Muscle of leg (tissue), 3 donors: ENCODE measurements at regions not wholly inside any gene's neighbourhood (a gene's known extent, or its start where the extent isn't known, plus 50 kb on each side); places are given as distances from the start of the nearest gene placed in this dataset.

Experiments
- DNase-seq: peaks from one replicate; pipeline ENCODE4 v3.0.0; 2013
- H3K27ac ChIP-seq: one replicate; pipeline ENCODE4 v1.5.1; 2013; ENCODE audit warnings: mild to moderate bottlenecking, low read length, control low read depth
- H3K27me3 ChIP-seq: one replicate; pipeline ENCODE4 v1.6.1; 2013; ENCODE audit warnings: low read length; ENCODE audit not compliant: control insufficient read depth, insufficient read depth
- H3K36me3 ChIP-seq: one replicate; pipeline ENCODE4 v1.6.1; 2013; ENCODE audit warnings: low read length; ENCODE audit not compliant: control insufficient read depth, insufficient read depth
- H3K4me1 ChIP-seq: one replicate; pipeline ENCODE4 v1.6.1; 2013; ENCODE audit warnings: low read length; ENCODE audit not compliant: control insufficient read depth, insufficient read depth
- H3K4me3 ChIP-seq: one replicate; pipeline ENCODE4 v1.5.1; 2013; ENCODE audit warnings: low read length, control low read depth
- H3K9me3 ChIP-seq: replicated peaks from 2 replicates; pipeline ENCODE4 v1.6.1; 2013; ENCODE audit warnings: low read depth, low read length; ENCODE audit not compliant: control insufficient read depth
- WGBS: methylation state at CpG from one replicate; pipeline ENCODE4 v1.1.5; 2013; ENCODE audit warnings: missing lambda C conversion rate; ENCODE audit not compliant: insufficient coverage; 5-methylcytosine and 5-hydroxymethylcytosine counted together

- H3K4me1 ChIP-seq = no peaks in the 10 kb centered on the region
- DNase-seq = no peak
- H3K27me3 ChIP-seq = no peaks in the 10 kb centered on the region
- no peak overlapping the region for H3K27ac ChIP-seq
- H3K9me3 ChIP-seq = no peaks in the 10 kb centered on the region
- no peak overlapping the region for H3K4me3 ChIP-seq
- no peaks in the 10 kb centered on the region for H3K36me3 ChIP-seq
- WGBS = no CpG with 5 or more reads among the region's 2 CpGs
Observed at GRCh38 chr5:165913059-165913458, 2378.4 kb upstream of the WWC1 start.

GRCh38 chr5:165914456-165914855 lies 2377.0 kb upstream of the WWC1 start:
- Histone ChIP-seq H3K4me3 (no peak overlapping the region), H3K36me3 (no peaks in the 10 kb centered on the region), H3K4me1 (no peaks in the 10 kb centered on the region), H3K27me3 (no peaks in the 10 kb centered on the region), H3K9me3 (no peaks in the 10 kb centered on the region), H3K27ac (no peak overlapping the region)
- no peak for DNase-seq
- whole genome bisulfite sequencing = no CpG with 5 or more reads among the region's 6 CpGs

- Histone ChIP-seq H3K4me1 (no peaks in the 10 kb centered on the region), H3K9me3 (no peaks in the 10 kb centered on the region), H3K27me3 (no peaks in the 10 kb centered on the region), H3K4me3 (no peak overlapping the region), H3K27ac (no peak overlapping the region), H3K36me3 (no peaks in the 10 kb centered on the region)
- no peak for DNase-seq
- WGBS = 95% methylated on average over 17 of the region's 20 CpGs
Observed at GRCh38 chr5:165919196-165919595, 2372.2 kb upstream of the WWC1 start.

- DNase-seq = no peak
- Histone ChIP-seq H3K27ac (no peak overlapping the region), H3K36me3 (no peaks in the 10 kb centered on the region), H3K9me3 (no peaks in the 10 kb centered on the region), H3K27me3 (no peaks in the 10 kb centered on the region), H3K4me1 (no peaks in the 10 kb centered on the region), H3K4me3 (no peak overlapping the region)
- WGBS = no CpG with 5 or more reads among the region's 1 CpG
Observed at GRCh38 chr5:165920655-165921054, 2370.8 kb upstream of the WWC1 start.

- no peak for DNase-seq
- whole genome bisulfite sequencing = 79% methylated on average over 5 of the region's 6 CpGs
Observed at GRCh38 chr5:165928971-165929370, 2362.5 kb upstream of the WWC1 start.

DNA sequence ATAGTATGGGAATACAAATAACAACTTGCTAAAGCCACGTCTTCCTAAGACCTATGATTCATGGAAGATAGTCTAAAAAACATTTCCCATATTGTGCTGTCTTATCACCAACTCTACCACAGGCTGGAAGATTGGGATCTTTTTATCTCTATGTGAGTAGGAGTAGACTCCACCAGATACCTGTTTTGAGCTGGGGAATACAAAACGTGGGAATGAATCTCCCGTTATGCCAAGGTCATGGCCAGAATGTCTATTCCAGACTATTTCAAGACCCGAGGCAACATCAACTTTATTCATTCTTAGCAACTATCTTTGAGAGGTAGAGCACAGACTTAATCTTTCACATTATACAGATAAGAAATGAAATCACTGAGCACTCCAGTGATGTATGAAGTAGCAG lies 2350.9 kb upstream of the WWC1 start:
- Histone ChIP-seq H3K4me1 (no peaks in the 10 kb centered on the region), H3K9me3 (no peaks in the 10 kb centered on the region), H3K27ac (no peak overlapping the region), H3K27me3 (no peaks in the 10 kb centered on the region), H3K36me3 (no peaks in the 10 kb centered on the region), H3K4me3 (no peak overlapping the region)
- WGBS = 73% methylated on average over 2 of the region's 4 CpGs
- no peak for DNase-seq

More at GRCh38 chr5:165928971-165929370, 2362.5 kb upstream of the WWC1 start:
- Histone ChIP-seq H3K4me3 (no peak overlapping the region), H3K4me1 (no peaks in the 10 kb centered on the region), H3K36me3 (no peaks in the 10 kb centered on the region), H3K27ac (no peak overlapping the region), H3K9me3 (no peaks in the 10 kb centered on the region), H3K27me3 (no peaks in the 10 kb centered on the region)

DNA sequence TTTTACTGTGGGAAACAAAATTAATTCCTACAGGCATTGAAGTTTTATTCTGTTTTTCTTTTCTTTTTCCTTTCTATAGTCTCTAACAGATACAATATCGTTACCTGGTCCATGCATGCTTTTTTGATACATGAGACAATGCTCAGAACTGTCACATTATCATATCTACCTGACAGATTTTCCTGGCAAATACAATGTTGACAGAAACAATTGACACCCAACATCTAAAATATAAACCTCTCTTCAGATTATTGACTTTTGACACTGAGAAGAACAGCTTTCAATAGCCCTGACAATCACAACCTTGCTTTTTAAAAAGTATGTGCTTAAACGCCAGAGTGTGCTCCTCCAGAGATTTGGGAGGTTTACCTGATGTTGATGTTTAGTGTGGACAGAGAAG lies 2334.6 kb upstream of the WWC1 start:
- H3K36me3 ChIP-seq = no peaks in the 10 kb centered on the region
- no peak overlapping the region for H3K4me3 ChIP-seq
- 80% methylated on average over 1 of the region's 2 CpGs for WGBS
- DNase-seq = no peak
- no peak overlapping the region for H3K27ac ChIP-seq
- no peaks in the 10 kb centered on the region for H3K4me1 ChIP-seq
- H3K27me3 ChIP-seq = no peaks in the 10 kb centered on the region
- no peaks in the 10 kb centered on the region for H3K9me3 ChIP-seq

DNA sequence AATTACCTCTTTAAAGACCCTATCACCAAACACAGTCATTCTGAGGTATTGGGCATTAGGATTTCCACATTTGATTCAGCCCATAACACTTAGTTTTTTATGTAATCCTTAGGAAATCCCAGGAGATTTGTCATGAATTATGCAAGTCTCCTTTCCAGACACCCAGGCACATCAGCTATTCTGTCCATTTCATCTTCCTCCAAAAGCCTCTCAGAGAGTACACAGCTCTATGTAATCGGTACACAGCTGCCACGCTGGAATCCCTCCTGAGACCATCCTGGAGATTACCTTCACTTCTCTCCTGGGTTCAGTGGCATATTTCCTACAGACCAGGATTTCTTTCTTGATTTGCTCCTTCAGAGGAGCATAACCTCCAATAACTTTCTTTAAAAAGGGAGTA lies 2309.8 kb upstream of the WWC1 start:
- DNase-seq = no peak
- Histone ChIP-seq H3K4me3 (no peak overlapping the region), H3K36me3 (no peaks in the 10 kb centered on the region), H3K9me3 (no peaks in the 10 kb centered on the region), H3K27me3 (no peaks in the 10 kb centered on the region), H3K27ac (no peak overlapping the region), H3K4me1 (no peaks in the 10 kb centered on the region)
- WGBS = 50% methylated on average over 1 of the region's 2 CpGs

DNA sequence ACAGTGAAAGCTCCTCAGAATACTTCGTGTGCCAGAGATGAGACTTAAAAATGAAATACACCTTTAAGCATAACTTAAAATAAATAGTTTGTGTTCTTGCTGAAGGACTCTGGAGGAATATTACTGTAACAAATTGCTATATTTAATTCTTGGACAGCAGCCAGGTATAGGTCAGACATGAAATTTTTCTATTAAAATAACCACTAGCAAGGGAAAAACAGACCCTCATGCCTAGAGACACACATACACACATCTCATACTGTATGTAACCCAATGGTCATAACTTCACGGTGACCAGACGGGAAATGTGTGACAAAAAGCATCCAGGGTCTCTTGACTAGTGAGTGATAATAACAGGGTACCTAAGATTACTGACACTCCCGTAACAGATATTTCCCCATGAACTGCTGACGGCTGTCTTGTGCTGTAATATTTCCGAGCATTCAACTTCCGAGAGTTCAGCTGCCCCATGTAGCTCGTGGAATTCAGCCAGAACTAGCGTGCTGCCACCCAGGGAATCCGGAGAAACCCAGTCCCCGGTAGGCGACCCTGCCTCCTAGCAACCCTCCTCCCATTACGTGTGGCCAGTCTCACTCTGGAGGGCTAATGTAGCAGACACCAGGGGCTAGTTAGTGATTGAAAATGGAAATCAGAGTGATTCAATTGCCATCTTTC lies 2295.1 kb upstream of the WWC1 start:
- Histone ChIP-seq H3K9me3 (no peaks in the 10 kb centered on the region), H3K4me1 (peaks cover 8% of the 10 kb centered on the region), H3K27ac (peak overlapping the region; percentile 17), H3K4me3 (no peak overlapping the region), H3K27me3 (no peaks in the 10 kb centered on the region), H3K36me3 (no peaks in the 10 kb centered on the region)
- WGBS = 10% methylated on average over 2 of the region's 13 CpGs
- DNase-seq = peak; percentile 60

GRCh38 chr5:165999693-166000320 lies 2291.6 kb upstream of the WWC1 start:
- H3K27ac ChIP-seq = no peak overlapping the region
- DNase-seq = no peak
- no CpG with 5 or more reads among the region's 5 CpGs for WGBS
- H3K4me3 ChIP-seq = no peak overlapping the region
- no peaks in the 10 kb centered on the region for H3K27me3 ChIP-seq
- no peaks in the 10 kb centered on the region for H3K9me3 ChIP-seq
- H3K36me3 ChIP-seq = no peaks in the 10 kb centered on the region
- H3K4me1 ChIP-seq = peaks cover 8% of the 10 kb centered on the region
